Kidney (tissue), 13 donors: ENCODE measurements at regions not wholly inside any gene's neighbourhood (a gene's known extent, or its start where the extent isn't known, plus 50 kb on each side); places are given as distances from the start of the nearest gene placed in this dataset.
A peak's percentile ranks its signal among the peaks of the same experiment; 100 is the strongest.

Experiments used
- DNase-seq, 5 donors: peaks; one replicate each; pipeline ENCODE4 v3.0.0-alpha.2; 2013 to 2020
- FAIRE-seq: peaks from 2 replicates; lab custom pipeline; 2012; peaks lifted over from hg19 to GRCh38; lab: Jason Lieb, UNC
- H3K27ac ChIP-seq, 2 donors: one replicate each; pipeline ENCODE4 v1.7.0; 2013; ENCODE audit warnings: low read depth in 2 of 2, low read length in 2 of 2, inconsistent platforms in 1 of 2
- H3K27me3 ChIP-seq: one replicate; pipeline ENCODE4 v1.7.1; 2013; ENCODE audit warnings: low read length, inconsistent platforms; ENCODE audit not compliant: control insufficient read depth, insufficient read depth
- H3K36me3 ChIP-seq, 3 donors: one replicate each; pipeline versions ENCODE4 v1.7.0 to v1.7.1; 2013; ENCODE audit warnings: low read length in 3 of 3, control low read depth in 1 of 3, inconsistent platforms in 1 of 3; ENCODE audit not compliant: insufficient read depth in 3 of 3, control insufficient read depth in 2 of 3
- H3K4me1 ChIP-seq, 3 donors: one replicate each; pipeline versions ENCODE4 v1.7.0 to v1.7.1; 2013; ENCODE audit warnings: low read length in 3 of 3, inconsistent platforms in 1 of 3, low read depth in 1 of 3; ENCODE audit not compliant: control insufficient read depth in 2 of 3, insufficient read depth in 2 of 3
- H3K4me3 ChIP-seq, 3 donors: one replicate each; pipeline versions ENCODE4 v1.7.0 to v1.8.1; 2013; ENCODE audit warnings: low read length in 3 of 3, control low read depth in 1 of 3, inconsistent platforms in 1 of 3
- H3K9ac ChIP-seq, 3 donors: one replicate each; pipeline versions ENCODE4 v1.7.0 to v1.7.1; 2013; ENCODE audit warnings: low read length in 3 of 3, control low read depth in 1 of 3, inconsistent platforms in 1 of 3
- H3K9me3 ChIP-seq, 3 donors: one replicate each; pipeline versions ENCODE4 v1.7.0 to v1.7.1; 2013; ENCODE audit warnings: low read length in 3 of 3, control low read depth in 1 of 3, inconsistent platforms in 1 of 3; ENCODE audit not compliant: control insufficient read depth in 2 of 3, insufficient read depth in 1 of 3
- intact Hi-C: fragments of 100-400 bp; cut with DNase I; formaldehyde crosslinking; loops from one replicate; pipeline ENCODE4 v1.11.1; 2022
- TF ChIP-seq, protein P1 (sequence below): IDR thresholded peaks from 3 replicates; pipeline ENCODE4 v1.5.1; 2012; ENCODE audit warnings: mild to moderate bottlenecking, moderate library complexity, borderline replicate concordance; ENCODE audit not compliant: insufficient read depth; ENCODE audit errors: extremely low read depth
- donor health status: control.
- donor health status: control.
- donor health status: control.
- donor health status: control.
- donor health status: control.
- donor health status: DM: yes; HTN: yes; CAD: no.
- donor health status: Normal renal cell carcinoma (clear cell type).

DNA sequence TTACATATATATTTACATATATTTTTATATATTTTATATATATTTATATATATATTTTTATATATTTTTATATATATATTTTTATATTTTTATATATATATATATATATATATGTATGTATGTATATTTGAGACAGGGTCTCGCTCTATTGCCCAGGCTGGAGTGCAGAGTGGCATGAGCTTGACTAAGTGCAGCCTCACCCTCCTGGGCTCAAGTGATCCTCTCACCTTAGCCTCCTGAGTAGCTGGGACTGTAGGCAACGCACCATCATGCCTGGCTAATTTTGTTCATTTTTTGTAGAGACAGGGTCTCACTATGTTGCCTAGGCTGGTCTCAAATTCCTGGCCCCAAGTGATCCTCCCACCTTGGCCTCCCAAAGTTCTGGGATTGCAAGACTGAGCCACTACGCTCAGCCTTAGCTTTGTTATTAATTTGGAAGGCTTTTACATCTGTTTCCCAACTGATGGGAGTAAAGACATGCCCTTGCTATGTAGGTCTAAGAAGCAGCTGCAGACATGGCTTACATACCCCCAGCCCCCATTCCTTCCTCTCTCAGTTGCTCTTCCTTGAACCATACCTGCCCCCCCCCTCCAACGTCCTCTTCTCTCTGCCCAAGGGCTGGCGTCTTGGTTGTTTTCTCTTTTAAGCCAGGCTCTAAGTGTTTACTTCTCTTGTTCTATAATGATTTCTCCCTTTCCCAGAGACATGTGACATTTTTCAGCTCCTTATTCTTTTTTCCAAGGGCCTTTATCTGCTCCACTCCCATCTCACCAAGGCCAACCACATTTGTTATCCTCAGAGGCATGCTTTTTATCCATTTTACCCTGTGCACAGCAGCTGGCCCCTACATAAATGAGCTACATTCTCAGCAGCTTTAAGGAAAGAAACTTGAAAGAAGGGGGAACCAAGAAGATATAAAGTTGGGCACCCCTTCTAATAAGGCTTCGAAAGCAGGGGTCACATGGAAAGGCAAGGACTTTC lies 64.2 kb upstream of the ATF7IP2 start:
- no peaks in the 10 kb centered on the region for H3K9me3 ChIP-seq
- no peak for FAIRE-seq
- intact Hi-C loops = no loop called here
- DNase-seq = no peak
- TF ChIP-seq, protein P1, sequence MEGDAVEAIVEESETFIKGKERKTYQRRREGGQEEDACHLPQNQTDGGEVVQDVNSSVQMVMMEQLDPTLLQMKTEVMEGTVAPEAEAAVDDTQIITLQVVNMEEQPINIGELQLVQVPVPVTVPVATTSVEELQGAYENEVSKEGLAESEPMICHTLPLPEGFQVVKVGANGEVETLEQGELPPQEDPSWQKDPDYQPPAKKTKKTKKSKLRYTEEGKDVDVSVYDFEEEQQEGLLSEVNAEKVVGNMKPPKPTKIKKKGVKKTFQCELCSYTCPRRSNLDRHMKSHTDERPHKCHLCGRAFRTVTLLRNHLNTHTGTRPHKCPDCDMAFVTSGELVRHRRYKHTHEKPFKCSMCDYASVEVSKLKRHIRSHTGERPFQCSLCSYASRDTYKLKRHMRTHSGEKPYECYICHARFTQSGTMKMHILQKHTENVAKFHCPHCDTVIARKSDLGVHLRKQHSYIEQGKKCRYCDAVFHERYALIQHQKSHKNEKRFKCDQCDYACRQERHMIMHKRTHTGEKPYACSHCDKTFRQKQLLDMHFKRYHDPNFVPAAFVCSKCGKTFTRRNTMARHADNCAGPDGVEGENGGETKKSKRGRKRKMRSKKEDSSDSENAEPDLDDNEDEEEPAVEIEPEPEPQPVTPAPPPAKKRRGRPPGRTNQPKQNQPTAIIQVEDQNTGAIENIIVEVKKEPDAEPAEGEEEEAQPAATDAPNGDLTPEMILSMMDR = no peak
- H3K4me3 ChIP-seq = no peak overlapping the region
- no peak overlapping the region for H3K27ac ChIP-seq
- no peaks in the 10 kb centered on the region for H3K36me3 ChIP-seq
- H3K4me1 ChIP-seq = no peaks in the 10 kb centered on the region
- no peak overlapping the region for H3K9ac ChIP-seq
- no peaks in the 10 kb centered on the region for H3K27me3 ChIP-seq

GRCh38 chr16:10322723-10323527 lies 62.9 kb upstream of the ATF7IP2 start:
- no peaks in the 10 kb centered on the region for H3K36me3 ChIP-seq
- H3K27me3 ChIP-seq = no peaks in the 10 kb centered on the region
- FAIRE-seq = no peak
- TF ChIP-seq, protein P1 = no peak
- no peaks in the 10 kb centered on the region for H3K9me3 ChIP-seq
- H3K9ac ChIP-seq = peak overlapping the region in 1 of 3 donors; percentile 34
- H3K4me1 ChIP-seq = no peaks in the 10 kb centered on the region
- no peak overlapping the region for H3K4me3 ChIP-seq
- peak in 3 of 5 donors; percentile 24 to 62 (median 43) for DNase-seq
- no peak overlapping the region for H3K27ac ChIP-seq
- intact Hi-C loops = no loop called here

DNA sequence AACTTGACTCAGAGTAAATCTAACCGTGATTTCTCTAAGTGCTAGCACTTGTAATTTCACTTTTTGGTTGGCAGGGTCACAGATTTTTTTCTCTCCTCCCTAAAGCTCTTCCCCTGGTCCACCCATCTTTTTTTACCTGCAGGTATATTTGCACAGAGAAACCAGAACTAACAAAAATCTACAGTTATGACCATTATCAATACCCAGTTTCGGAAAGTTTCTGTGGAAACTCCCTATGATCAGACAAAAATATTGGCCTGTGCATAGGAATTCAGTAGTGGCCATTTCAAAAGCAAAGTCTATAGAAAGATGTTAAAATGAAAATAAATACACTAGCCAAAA lies 62.4 kb upstream of the ATF7IP2 start:
- Histone ChIP-seq H3K36me3 (no peaks in the 10 kb centered on the region), H3K27ac (no peak overlapping the region), H3K4me3 (no peak overlapping the region), H3K9me3 (no peaks in the 10 kb centered on the region), H3K9ac (no peak overlapping the region), H3K27me3 (no peaks in the 10 kb centered on the region), H3K4me1 (no peaks in the 10 kb centered on the region)
- no peak for DNase-seq
- TF ChIP-seq, protein P1 = no peak
- intact Hi-C loops = no loop called here
- no peak for FAIRE-seq
